ENCODE measurements at regions not wholly inside any gene's neighbourhood (a gene's known extent, or its start where the extent isn't known, plus 50 kb on each side); places are given as distances from the start of the nearest gene placed in this dataset.
A peak's percentile ranks its signal among the peaks of the same experiment; 100 is the strongest.
"Not testable (repeated sequence)": the region's sequence is repeated elsewhere in the genome, so short reads cannot be mapped to it uniquely, and the experiment has no call there.

DNA sequence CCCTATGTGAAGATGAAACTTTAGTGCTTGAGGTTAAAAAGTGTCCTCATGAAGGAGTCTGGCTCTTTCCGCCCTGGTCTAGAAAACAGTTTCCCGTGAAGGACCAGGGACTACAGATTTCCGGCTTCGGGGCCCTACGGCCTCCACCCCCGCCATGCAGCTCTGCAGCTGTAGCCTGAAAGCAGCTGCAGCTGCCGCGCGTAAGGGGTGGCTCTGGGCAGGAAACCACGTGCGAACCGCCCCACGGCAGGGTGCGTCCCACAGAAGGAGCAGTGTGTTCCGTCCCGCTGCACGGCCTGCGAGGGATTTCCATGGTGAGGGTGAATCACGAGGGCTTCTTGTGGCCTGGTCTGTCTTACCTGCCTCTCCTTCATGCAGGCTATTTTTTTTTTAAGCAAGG, 117.0 kb downstream of the ERMARD start:
- DNase-seq = no peak

DNA sequence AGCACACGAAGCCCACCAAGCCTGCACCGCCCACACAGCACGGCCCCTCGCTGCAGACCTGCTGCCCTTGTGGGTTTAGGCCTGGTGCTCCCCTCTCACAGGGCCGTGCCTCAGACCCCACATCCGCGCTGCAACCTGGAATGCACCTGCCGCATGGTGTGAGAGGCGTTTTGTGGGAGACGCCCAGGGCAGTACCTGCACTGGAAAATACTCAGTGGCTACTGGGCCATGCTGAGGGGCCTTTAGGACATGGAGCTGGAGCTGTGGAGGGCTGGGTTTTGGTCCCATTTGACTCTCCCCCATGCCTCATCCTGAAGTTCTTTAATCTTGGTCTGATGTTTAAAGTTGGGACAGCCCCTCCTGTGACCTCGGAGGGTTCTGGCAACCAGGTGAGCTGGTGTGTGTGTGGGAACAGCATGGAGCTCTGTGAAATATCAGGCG, 116.3 kb downstream of the ERMARD start:
- no peak for DNase-seq

DNA sequence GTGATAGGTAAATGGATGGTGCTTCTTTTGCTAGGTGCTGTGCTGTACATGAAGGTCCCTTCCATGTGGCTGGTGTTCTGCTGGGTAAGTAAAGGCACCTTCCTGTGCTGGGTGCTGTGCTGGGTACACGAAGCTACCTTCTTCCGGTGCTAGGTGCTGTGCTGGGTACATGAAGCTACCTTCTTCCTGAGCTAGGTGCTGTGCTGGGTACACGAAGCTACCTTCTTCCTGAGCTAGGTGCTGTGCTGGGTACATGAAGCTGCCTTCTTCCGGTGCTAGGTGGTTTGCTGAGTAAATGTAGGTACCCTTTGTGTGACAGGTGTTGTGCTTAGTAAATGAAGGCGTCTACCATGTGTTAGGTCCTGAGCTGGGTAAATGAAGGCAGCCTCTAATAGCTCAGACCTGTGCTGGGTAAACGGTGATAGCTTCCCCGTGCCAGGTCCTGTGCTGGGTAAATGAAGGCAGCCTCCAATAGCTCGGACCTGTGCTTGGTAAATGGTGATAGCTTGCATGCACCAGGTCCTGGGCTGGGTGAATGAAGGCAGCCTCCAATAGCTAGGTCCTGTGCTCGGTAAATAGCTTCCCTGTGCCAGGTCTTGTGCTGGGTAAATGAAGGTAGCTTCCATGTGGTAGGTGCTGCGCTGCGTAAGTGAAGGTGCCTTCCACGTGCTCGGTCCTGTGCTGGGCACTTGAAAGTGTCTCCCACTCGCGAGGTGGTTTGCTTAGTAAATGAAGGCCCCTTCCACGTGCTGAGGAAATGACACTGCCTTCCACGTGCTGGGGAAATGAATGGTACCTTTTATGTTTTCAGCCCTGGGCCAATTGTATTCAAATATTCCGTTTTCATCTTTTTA, 115.5 kb downstream of the ERMARD start:
- no peak for DNase-seq

- no peak for DNase-seq
These were observed 114.7 kb downstream of the ERMARD start for GRCh38 chr6:169866140-169866534.

- DNase-seq = no peak
These were observed 114.1 kb downstream of the ERMARD start for GRCh38 chr6:169865346-169866139.

- peak; percentile 98 for DNase-seq
These were observed 113.0 kb downstream of the ERMARD start for GRCh38 chr6:169864148-169865020.

DNA sequence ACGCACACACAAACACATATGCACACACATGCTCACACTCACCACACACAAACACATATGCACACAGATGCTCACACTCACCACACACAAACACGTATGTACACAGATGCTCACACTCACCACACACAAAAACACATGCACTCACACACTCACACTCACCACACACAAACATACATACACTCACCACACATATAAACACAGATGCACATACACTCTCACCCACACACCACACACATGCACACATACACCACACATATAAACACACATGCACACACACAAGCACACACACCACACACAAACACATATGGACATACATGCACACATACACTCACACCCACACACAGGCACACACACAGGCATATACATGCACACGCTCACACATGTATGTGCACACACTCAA, 112.3 kb downstream of the ERMARD start:
- DNase-seq = no peak

GRCh38 chr6:169862892-169863525, 111.6 kb downstream of the ERMARD start:
- peak; percentile 84 for DNase-seq

DNA sequence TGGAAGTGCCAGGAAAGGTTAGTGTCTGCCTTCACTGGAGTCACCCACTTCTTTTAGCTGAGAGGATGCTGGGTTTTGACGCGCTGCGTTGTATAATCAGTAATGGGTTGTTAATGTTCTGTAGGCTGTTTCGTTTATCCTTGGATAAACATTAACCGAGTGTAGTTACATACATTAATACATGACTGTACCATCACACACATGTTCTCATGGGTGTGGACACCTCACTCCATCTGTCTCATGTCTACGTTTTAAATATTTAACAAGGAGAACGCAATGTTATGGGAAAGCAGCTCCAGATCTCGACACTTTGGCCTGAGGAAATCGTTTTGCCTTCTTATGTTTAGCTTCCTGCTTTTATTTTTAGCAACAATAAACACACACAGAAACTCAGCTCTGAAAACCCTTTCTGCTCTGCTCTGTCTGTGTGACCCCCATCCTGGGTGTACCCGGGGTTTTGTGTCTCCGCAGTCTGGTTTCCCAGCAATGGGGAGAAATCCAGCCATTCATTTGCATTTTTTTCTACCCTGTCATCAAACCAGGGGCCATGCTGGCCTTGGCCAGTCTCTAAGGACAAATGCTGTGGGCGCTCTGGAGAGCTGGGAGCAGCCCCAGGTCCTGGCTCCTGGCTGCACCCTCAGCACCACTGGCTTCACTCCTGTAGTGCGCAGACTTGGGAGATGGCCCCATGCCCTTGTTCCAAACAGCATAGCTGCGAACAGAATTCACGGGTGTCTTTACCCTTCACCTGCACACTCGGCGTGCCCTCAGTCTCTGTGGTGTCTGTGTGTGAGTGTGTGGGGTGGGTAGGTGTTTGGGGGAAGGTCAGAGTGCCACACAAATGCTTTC, 110.8 kb downstream of the ERMARD start:
- no peak for DNase-seq

GRCh38 chr6:169861431-169862042, 110.1 kb downstream of the ERMARD start:
- no peak for DNase-seq

DNA sequence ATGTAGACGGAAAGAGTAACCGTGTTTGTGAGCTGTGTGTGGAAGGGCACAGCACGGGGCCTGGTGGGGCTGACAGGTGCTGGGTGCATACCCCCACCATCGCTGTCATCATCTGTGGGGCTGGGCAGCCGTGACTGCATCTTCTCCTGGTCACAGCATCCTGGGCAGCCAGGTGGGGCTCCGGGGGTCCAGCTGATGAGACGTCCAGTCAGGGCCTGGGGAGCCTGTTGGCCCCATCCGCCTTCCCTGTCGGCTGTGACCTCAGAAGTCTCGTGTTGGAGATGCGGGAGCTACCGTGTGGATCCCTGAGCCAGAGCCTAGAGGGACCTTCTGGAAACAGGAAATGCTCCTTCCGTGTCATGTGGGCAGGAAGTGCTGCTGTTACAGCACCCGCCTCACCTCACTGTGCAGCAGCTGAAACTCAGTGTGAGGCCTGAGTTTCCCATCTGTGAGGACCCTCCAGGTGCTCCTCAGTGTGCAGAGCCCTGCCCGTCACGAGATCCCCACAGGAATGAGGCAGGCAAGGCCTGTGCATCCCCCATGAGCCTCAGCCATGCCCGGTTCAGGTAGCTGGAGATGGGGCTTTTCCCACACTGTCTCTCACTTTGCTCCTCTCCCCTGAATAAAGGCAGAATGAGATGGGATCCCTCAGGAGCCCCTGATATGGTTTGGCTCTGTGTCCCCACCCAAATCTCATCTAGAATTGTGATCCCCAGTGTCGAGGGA, 108.7 kb downstream of the ERMARD start:
- peak; percentile 26 for DNase-seq

DNA sequence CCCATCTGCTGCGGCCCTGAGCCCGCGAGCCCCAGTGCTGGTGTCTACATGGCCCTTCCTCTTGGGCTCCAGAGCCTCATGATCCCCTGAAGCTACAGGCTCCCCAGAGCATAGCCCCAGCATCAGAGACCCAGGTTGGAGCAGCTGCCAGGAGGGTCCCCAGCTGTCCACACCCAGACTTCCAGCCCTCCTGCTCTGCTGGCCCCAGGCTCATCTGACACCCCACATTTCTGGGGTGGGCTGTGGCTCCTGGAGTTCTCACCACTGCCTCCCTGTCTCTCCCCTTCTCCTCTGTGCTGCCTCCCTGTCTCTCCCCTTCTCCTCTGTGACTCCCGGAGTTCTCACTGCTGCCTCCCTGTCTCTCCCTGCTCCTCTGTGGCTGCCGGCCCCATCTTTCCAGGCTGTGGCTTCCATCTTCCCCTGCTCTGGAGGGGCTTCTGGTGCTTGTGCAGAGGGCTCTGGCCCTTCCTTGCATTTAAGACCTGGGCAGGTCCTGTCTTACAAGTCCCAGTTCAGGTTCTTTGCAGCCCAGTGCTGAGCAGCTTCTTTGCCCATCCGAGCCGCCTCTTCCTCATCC, 108.1 kb downstream of the ERMARD start:
- no peak for DNase-seq

DNA sequence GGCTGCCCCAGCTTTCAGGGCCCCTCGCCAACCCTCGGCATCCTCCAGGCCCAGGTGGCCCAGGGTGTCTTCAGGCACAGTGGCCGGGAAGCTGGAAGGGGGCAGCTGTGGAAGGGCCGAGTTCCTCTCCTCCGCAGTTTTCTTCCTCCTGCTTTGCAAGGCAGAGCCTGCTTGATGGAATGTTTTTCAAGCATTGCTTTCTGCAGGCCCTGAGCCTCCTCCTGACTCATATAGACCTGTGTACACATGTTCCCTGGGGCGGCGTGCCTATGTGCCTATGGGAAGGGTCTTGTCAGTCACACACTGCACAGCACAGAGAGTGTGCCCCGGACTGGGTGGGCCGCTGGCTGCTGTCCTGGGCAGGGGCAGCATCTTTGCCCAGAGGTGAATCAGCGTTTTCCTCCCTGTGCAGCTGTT, 107.5 kb downstream of the ERMARD start:
- no peak for DNase-seq

GRCh38 chr6:169858293-169858934, 107.0 kb downstream of the ERMARD start:
- DNase-seq = no peak

DNA sequence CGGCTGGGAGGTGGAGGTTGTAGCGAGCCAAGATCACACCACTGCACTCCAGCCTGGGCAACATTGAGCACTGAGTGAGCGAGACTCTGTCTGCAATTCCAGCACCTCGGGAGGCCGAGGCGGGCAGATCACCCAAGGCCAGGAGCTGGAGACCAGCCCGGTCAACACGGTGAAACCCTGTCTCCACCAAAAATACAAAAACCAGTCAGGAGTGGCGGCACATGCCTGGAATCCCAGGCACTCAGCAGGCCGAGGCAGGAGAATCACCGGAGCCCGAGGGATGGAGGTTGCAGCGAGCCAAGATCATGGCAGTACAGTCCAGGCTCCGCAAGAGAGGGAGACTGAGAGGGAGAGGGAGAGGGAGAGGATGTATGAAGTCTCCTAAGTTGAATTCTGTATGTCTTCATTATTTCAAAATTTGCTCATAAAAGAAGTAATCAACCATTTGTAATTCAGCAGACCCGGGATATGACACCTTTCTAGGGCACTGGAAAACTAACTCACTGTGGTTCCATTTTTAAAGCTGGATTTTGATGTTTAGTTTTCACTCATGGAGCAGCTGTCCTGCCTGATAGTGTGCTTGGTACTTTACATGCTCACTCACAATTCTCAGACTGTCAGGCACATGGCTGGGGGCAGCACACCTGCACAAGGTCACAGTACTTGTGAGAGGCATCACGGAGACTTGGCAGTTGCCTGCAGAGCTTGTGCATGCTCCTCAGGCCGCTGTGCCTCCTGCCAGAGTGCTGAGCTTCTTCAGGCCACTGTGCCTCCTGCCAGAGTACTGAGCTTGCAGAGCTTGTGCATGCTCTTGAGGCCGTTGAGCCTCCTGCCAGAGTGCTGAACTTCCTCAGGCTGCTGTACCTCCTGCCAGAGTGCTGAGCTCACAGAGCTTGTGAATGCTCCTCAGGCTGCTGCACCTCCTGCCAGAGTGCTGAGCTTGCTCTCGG, 106.2 kb downstream of the ERMARD start:
- no peak for DNase-seq

DNA sequence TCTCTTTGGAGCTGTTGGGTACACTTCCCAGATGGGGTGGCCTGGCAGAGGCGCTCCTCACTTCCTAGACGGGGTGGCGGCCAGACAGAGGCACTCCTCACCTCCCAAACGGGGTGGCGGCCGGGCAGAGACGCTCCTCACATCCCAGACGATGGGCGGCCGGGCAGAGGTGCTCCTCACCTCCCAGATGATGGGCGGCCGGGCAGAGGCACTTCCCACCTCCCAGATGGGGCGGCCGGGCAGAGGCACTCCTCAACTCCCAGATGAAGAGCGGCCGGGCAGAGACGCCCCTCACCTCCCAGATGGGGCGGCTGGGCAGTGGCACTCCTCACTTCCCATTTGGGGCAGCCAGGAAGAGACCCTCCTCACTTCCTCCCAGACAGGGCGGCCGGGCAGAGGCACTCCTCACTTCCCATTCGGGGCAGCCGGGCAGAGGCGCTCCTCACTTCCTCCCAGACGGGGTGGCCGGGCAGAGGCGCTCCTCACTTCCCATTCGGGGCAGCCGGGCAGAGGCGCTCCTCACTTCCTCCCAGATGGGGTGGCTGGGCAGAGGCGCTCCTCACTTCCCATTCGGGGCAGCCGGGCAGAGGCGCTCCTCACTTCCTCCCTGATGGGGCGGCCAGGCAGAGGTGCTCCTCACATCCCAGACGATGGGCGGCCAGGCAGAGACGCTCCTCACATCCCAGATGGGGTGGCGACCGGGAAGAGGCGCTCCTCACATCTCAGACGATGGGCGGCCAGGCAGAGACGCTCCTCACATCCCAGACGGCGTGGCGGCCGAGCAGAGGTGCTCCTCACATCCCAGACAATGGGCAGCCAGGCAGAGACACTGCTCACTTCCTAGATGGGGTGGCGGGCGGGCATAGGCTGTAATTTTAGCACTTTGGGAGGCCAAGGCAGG, 105.3 kb downstream of the ERMARD start:
- DNase-seq = not testable (repeated sequence)

- no peak for DNase-seq
These were observed 103.4 kb downstream of the ERMARD start for GRCh38 chr6:169854813-169855212.

Measured in NCI-H69 (cell line).